ENCODE measurements at regions not wholly inside any gene's neighbourhood (a gene's known extent, or its start where the extent isn't known, plus 50 kb on each side); places are given as distances from the start of the nearest gene placed in this dataset.
"Not testable (repeated sequence)": the region's sequence is repeated elsewhere in the genome, so short reads cannot be mapped to it uniquely, and the experiment has no call there.

- Histone ChIP-seq H3K36me3 (ENCODE audit: insufficient read depth, insufficient read length, low read length) (no peaks in the 10 kb centered on the region), H3K27me3 (ENCODE audit: insufficient read depth, insufficient read length) (no peaks in the 10 kb centered on the region), H3K9me3 (ENCODE audit: insufficient read depth, low read length) (no peaks in the 10 kb centered on the region), H3K4me3 (ENCODE audit: insufficient read length, low read depth) (no peak overlapping the region), H3K4me1 (ENCODE audit: insufficient read depth, insufficient read length) (no peaks in the 10 kb centered on the region), H3K9ac (ENCODE audit: insufficient read length, low read depth) (no peak overlapping the region)
- no peak for DNase-seq (ENCODE audit: low read depth, low spot score)
- TF ChIP-seq ZNF274 (IDR thresholded peaks at IDR 0.05; ENCODE audit: low read depth, low read length) (no peak), SUZ12 (IDR thresholded peaks at IDR 0.05; ENCODE audit: extremely low read depth, insufficient read depth, insufficient read length) (no peak), YY1 (IDR thresholded peaks at IDR 0.05; ENCODE audit: insufficient read depth, insufficient read length) (no peak)
These were observed 74.9 kb upstream of the GRIP1 start for GRCh38 chr12:66753810-66754209.

- no peak for DNase-seq (ENCODE audit: low read depth, low spot score)
- TF ChIP-seq SUZ12 (IDR thresholded peaks at IDR 0.05; ENCODE audit: extremely low read depth, insufficient read depth, insufficient read length): no peak
- no peak for TF ChIP-seq YY1 (IDR thresholded peaks at IDR 0.05; ENCODE audit: insufficient read depth, insufficient read length)
- no peak for TF ChIP-seq ZNF274 (IDR thresholded peaks at IDR 0.05; ENCODE audit: low read depth, low read length)
- H3K9me3 ChIP-seq (ENCODE audit: insufficient read depth, low read length): no peaks in the 10 kb centered on the region
- H3K4me1 ChIP-seq (ENCODE audit: insufficient read depth, insufficient read length): no peaks in the 10 kb centered on the region
- H3K27me3 ChIP-seq (ENCODE audit: insufficient read depth, insufficient read length): no peaks in the 10 kb centered on the region
- H3K9ac ChIP-seq (ENCODE audit: insufficient read length, low read depth): no peak overlapping the region
- no peak overlapping the region for H3K4me3 ChIP-seq (ENCODE audit: insufficient read length, low read depth)
- H3K36me3 ChIP-seq (ENCODE audit: insufficient read depth, insufficient read length, low read length): no peaks in the 10 kb centered on the region
These were observed 77.0 kb upstream of the GRIP1 start for GRCh38 chr12:66755727-66756395.

- Histone ChIP-seq H3K27me3 (ENCODE audit: insufficient read depth, insufficient read length) (no peaks in the 10 kb centered on the region), H3K9me3 (ENCODE audit: insufficient read depth, low read length) (no peaks in the 10 kb centered on the region), H3K4me3 (ENCODE audit: insufficient read length, low read depth) (no peak overlapping the region), H3K9ac (ENCODE audit: insufficient read length, low read depth) (no peak overlapping the region), H3K36me3 (ENCODE audit: insufficient read depth, insufficient read length, low read length) (no peaks in the 10 kb centered on the region), H3K4me1 (ENCODE audit: insufficient read depth, insufficient read length) (no peaks in the 10 kb centered on the region)
- no peak for DNase-seq (ENCODE audit: low read depth, low spot score)
- TF ChIP-seq YY1 (IDR thresholded peaks at IDR 0.05; ENCODE audit: insufficient read depth, insufficient read length): no peak
- TF ChIP-seq SUZ12 (IDR thresholded peaks at IDR 0.05; ENCODE audit: extremely low read depth, insufficient read depth, insufficient read length): no peak
- TF ChIP-seq ZNF274 (IDR thresholded peaks at IDR 0.05; ENCODE audit: low read depth, low read length): no peak
These were observed 77.8 kb upstream of the GRIP1 start for GRCh38 chr12:66756631-66757030.

- not testable (repeated sequence) for H3K4me1 ChIP-seq (ENCODE audit: insufficient read depth, insufficient read length); H3K36me3 ChIP-seq (ENCODE audit: insufficient read depth, insufficient read length, low read length); H3K9me3 ChIP-seq (ENCODE audit: insufficient read depth, low read length); H3K9ac ChIP-seq (ENCODE audit: insufficient read length, low read depth); H3K4me3 ChIP-seq (ENCODE audit: insufficient read length, low read depth); H3K27me3 ChIP-seq (ENCODE audit: insufficient read depth, insufficient read length); DNase-seq (ENCODE audit: low read depth, low spot score)
These were observed 81.2 kb upstream of the GRIP1 start for GRCh38 chr12:66760122-66760521.

- Histone ChIP-seq H3K27me3 (ENCODE audit: insufficient read depth, insufficient read length) (no peaks in the 10 kb centered on the region), H3K4me1 (ENCODE audit: insufficient read depth, insufficient read length) (no peaks in the 10 kb centered on the region), H3K36me3 (ENCODE audit: insufficient read depth, insufficient read length, low read length) (no peaks in the 10 kb centered on the region), H3K9ac (ENCODE audit: insufficient read length, low read depth) (no peak overlapping the region), H3K4me3 (ENCODE audit: insufficient read length, low read depth) (no peak overlapping the region), H3K9me3 (ENCODE audit: insufficient read depth, low read length) (no peaks in the 10 kb centered on the region)
- no peak for DNase-seq (ENCODE audit: low read depth, low spot score)
- no peak for TF ChIP-seq ZNF274 (IDR thresholded peaks at IDR 0.05; ENCODE audit: low read depth, low read length)
- TF ChIP-seq YY1 (IDR thresholded peaks at IDR 0.05; ENCODE audit: insufficient read depth, insufficient read length): no peak
- no peak for TF ChIP-seq SUZ12 (IDR thresholded peaks at IDR 0.05; ENCODE audit: extremely low read depth, insufficient read depth, insufficient read length)
These were observed 84.6 kb upstream of the GRIP1 start for GRCh38 chr12:66763467-66763866.

GRCh38 chr12:66765204-66765603, 86.3 kb upstream of the GRIP1 start:
- no peaks in the 10 kb centered on the region for H3K4me1 ChIP-seq (ENCODE audit: insufficient read depth, insufficient read length)
- H3K27me3 ChIP-seq (ENCODE audit: insufficient read depth, insufficient read length): no peaks in the 10 kb centered on the region
- H3K4me3 ChIP-seq (ENCODE audit: insufficient read length, low read depth): no peak overlapping the region
- no peak for DNase-seq (ENCODE audit: low read depth, low spot score)
- TF ChIP-seq SUZ12 (IDR thresholded peaks at IDR 0.05; ENCODE audit: extremely low read depth, insufficient read depth, insufficient read length) (no peak), ZNF274 (IDR thresholded peaks at IDR 0.05; ENCODE audit: low read depth, low read length) (no peak), YY1 (IDR thresholded peaks at IDR 0.05; ENCODE audit: insufficient read depth, insufficient read length) (no peak)
- no peak overlapping the region for H3K9ac ChIP-seq (ENCODE audit: insufficient read length, low read depth)
- H3K9me3 ChIP-seq (ENCODE audit: insufficient read depth, low read length): no peaks in the 10 kb centered on the region
- H3K36me3 ChIP-seq (ENCODE audit: insufficient read depth, insufficient read length, low read length): no peaks in the 10 kb centered on the region

- no peaks in the 10 kb centered on the region for H3K9me3 ChIP-seq (ENCODE audit: insufficient read depth, low read length)
- H3K4me1 ChIP-seq (ENCODE audit: insufficient read depth, insufficient read length): no peaks in the 10 kb centered on the region
- no peak overlapping the region for H3K4me3 ChIP-seq (ENCODE audit: insufficient read length, low read depth)
- no peaks in the 10 kb centered on the region for H3K27me3 ChIP-seq (ENCODE audit: insufficient read depth, insufficient read length)
- H3K36me3 ChIP-seq (ENCODE audit: insufficient read depth, insufficient read length, low read length): no peaks in the 10 kb centered on the region
- TF ChIP-seq YY1 (IDR thresholded peaks at IDR 0.05; ENCODE audit: insufficient read depth, insufficient read length): no peak
- no peak for TF ChIP-seq ZNF274 (IDR thresholded peaks at IDR 0.05; ENCODE audit: low read depth, low read length)
- TF ChIP-seq SUZ12 (IDR thresholded peaks at IDR 0.05; ENCODE audit: extremely low read depth, insufficient read depth, insufficient read length): no peak
- no peak for DNase-seq (ENCODE audit: low read depth, low spot score)
- no peak overlapping the region for H3K9ac ChIP-seq (ENCODE audit: insufficient read length, low read depth)
These were observed 88.7 kb upstream of the GRIP1 start for GRCh38 chr12:66767536-66767935.

Data from NT2/D1 (cell line).